CD14-positive monocyte (primary cell): ENCODE measurements at regions not wholly inside any gene's neighbourhood (a gene's known extent, or its start where the extent isn't known, plus 50 kb on each side); places are given as distances from the start of the nearest gene placed in this dataset.
"Not testable (repeated sequence)": the region's sequence is repeated elsewhere in the genome, so short reads cannot be mapped to it uniquely, and the experiment has no call there.

Experiments used
- DNase-seq, 3 donors: peaks; one replicate each; pipeline ENCODE4 v3.0.0-alpha.2; 2011 to 2022
- H2AFZ ChIP-seq: 2 replicates; pipeline ENCODE4 v1.6.0; 2012; ENCODE audit warnings: mild to moderate bottlenecking, low read depth, low read length, inconsistent platforms; ENCODE audit not compliant: insufficient read depth, poor library complexity, severe bottlenecking
- H3K27ac ChIP-seq, 2 donors: 1 replicate in 1 of 2; 2 replicates in 1 of 2; pipeline ENCODE4 v1.5.1; 2012 to 2013; ENCODE audit warnings: low read length in 2 of 2, control low read depth in 1 of 2, inconsistent platforms in 1 of 2, low read depth in 1 of 2, mild to moderate bottlenecking in 1 of 2
- H3K27me3 ChIP-seq, 2 donors: one replicate each; pipeline versions ENCODE4 v1.6.0 to v1.6.1; 2011 to 2013; ENCODE audit warnings: low read length in 2 of 2; ENCODE audit not compliant: control insufficient read depth in 2 of 2, insufficient read depth in 2 of 2
- H3K36me3 ChIP-seq, 2 donors: replicated peaks in 1 of 2; 1 replicate in 1 of 2; 2 replicates in 1 of 2; pipeline versions ENCODE4 v1.5.1 to v1.6.1; 2012 to 2013; ENCODE audit warnings: low read length in 2 of 2, control low read depth in 1 of 2, inconsistent platforms in 1 of 2, mild to moderate bottlenecking in 1 of 2; ENCODE audit not compliant: insufficient read depth in 2 of 2, control insufficient read depth in 1 of 2
- H3K4me1 ChIP-seq, 2 donors: 1 replicate in 1 of 2; 2 replicates in 1 of 2; pipeline versions ENCODE4 v1.5.1 to v1.6.1; 2012 to 2013; ENCODE audit warnings: low read length in 2 of 2, control low read depth in 1 of 2, inconsistent platforms in 1 of 2, mild to moderate bottlenecking in 1 of 2, moderate library complexity in 1 of 2; ENCODE audit not compliant: insufficient read depth in 2 of 2, control insufficient read depth in 1 of 2
- H3K4me2 ChIP-seq: replicated peaks from 2 replicates; pipeline ENCODE3; 2012; ENCODE audit warnings: low read length, moderate library complexity, mild to moderate bottlenecking; ENCODE audit not compliant: poor library complexity, severe bottlenecking; ENCODE audit errors: extremely low read depth
- H3K4me3 ChIP-seq, 3 experiments: fragments of 200-600 bp in 1 of 3; sonication (generic) in 1 of 3; replicated peaks in 1 of 3; 1 replicate in 2 of 3; 2 replicates in 1 of 3; pipeline ENCODE4 v1.5.1; 2011 to 2013; ENCODE audit warnings: low read length in 3 of 3, mild to moderate bottlenecking in 3 of 3, control low read depth in 2 of 3, low read depth in 2 of 3, inconsistent platforms in 1 of 3, moderate library complexity in 1 of 3
- H3K79me2 ChIP-seq: 2 replicates; pipeline ENCODE4 v1.6.0; 2012; ENCODE audit warnings: mild to moderate bottlenecking, control low read depth, inconsistent platforms, low read length, moderate library complexity; ENCODE audit not compliant: insufficient read depth
- H3K9ac ChIP-seq: 2 replicates; pipeline ENCODE4 v1.6.0; 2017; ENCODE audit warnings: low read length, mild to moderate bottlenecking; ENCODE audit not compliant: insufficient read depth, poor library complexity, severe bottlenecking
- H3K9me3 ChIP-seq, 2 donors: replicated peaks in 1 of 2; 1 replicate in 1 of 2; 2 replicates in 1 of 2; pipeline versions ENCODE4 v1.5.1 to v1.6.1; 2012 to 2013; ENCODE audit warnings: low read length in 2 of 2, control low read depth in 1 of 2; ENCODE audit not compliant: control insufficient read depth in 1 of 2, insufficient read depth in 1 of 2
- H4K20me1 ChIP-seq: 2 replicates; pipeline ENCODE4 v1.6.0; 2012; ENCODE audit warnings: mild to moderate bottlenecking, low read length, control low read depth, moderate library complexity; ENCODE audit not compliant: insufficient read depth
- H3K27ac Mint-ChIP-seq, 7 donors: one replicate each; pipeline ENCODE4 v1.8.0; 2020; ENCODE audit warnings: mild to moderate bottlenecking in 7 of 7, mixed read lengths in 7 of 7, moderate library complexity in 6 of 7, inconsistent platforms in 2 of 7
- H3K27me3 Mint-ChIP-seq, 3 donors: one replicate each; pipeline ENCODE4 v1.8.0; 2021 to 2022; ENCODE audit warnings: low read depth in 3 of 3, mild to moderate bottlenecking in 3 of 3, mixed read lengths in 3 of 3, moderate library complexity in 3 of 3, inconsistent platforms in 1 of 3
- H3K36me3 Mint-ChIP-seq, 2 donors: one replicate each; pipeline ENCODE4 v1.8.0; 2020; ENCODE audit warnings: mixed read lengths in 2 of 2, inconsistent platforms in 1 of 2, mild to moderate bottlenecking in 1 of 2
- H3K4me1 Mint-ChIP-seq: one replicate; pipeline ENCODE4 v1.8.0; 2020; ENCODE audit warnings: mild to moderate bottlenecking, mixed read lengths
- H3K4me3 Mint-ChIP-seq, 2 donors: one replicate each; pipeline ENCODE4 v1.8.0; 2020; ENCODE audit warnings: mild to moderate bottlenecking in 2 of 2, mixed read lengths in 2 of 2, moderate library complexity in 1 of 2
- H3K9me3 Mint-ChIP-seq, 7 donors: one replicate each; pipeline ENCODE4 v1.8.0; 2020 to 2022; ENCODE audit warnings: mixed read lengths in 7 of 7, mild to moderate bottlenecking in 6 of 7, moderate library complexity in 6 of 7, inconsistent platforms in 2 of 7
- CTCF ChIP-seq: fragments of 200-600 bp; IDR thresholded peaks from one replicate; pipeline ENCODE4 v1.8.0; 2022; ENCODE audit warnings: antibody characterized with exemption, mild to moderate bottlenecking
- WGBS: methylation state at CpG from one replicate; pipeline ENCODE4 v1.1.5; 2013; ENCODE audit warnings: missing lambda C conversion rate; ENCODE audit not compliant: insufficient coverage; 5-methylcytosine and 5-hydroxymethylcytosine counted together
- intact Hi-C, 2 donors: fragments of 100-400 bp; cut with micrococcal nuclease; formaldehyde crosslinking; loops; one replicate each; pipeline versions ENCODE4 v1.15.0 to v1.15.1; 2023

DNA sequence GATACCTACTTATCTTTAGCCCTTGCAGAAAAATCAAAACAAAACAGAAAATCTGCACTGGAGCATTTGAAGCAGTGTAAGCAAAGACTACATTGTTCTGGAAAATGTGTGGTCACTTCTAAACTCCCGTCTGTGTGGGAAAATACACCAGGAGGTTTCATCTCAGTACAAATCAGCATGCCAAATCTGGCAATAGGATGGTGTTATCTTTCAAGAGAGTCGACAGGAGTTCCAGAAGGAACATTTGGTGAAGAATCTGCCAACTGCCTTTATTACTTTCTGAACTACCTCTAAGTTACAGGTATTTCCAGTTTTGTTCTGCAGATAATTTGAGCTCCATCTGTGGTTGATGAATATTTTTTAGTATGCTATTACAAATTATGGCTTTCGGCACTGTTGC is 1348.0 kb downstream of the RAPGEF2 start:
- Mint-ChIP-seq H3K4me1 (no peaks in the 10 kb centered on the region), H3K27ac (no peak overlapping the region), H3K9me3 (peaks cover 0 to 2% (median 0%) of the 10 kb centered on the region in 7 donors), H3K36me3 (no peaks in the 10 kb centered on the region), H3K27me3 (no peaks in the 10 kb centered on the region), H3K4me3 (no peak overlapping the region)
- Histone ChIP-seq H3K36me3 (no peaks in the 10 kb centered on the region), H2AFZ (no peak overlapping the region), H3K9ac (no peak overlapping the region), H3K4me3 (no peak overlapping the region), H3K27me3 (no peaks in the 10 kb centered on the region), H3K79me2 (no peaks in the 10 kb centered on the region), H3K4me1 (no peaks in the 10 kb centered on the region), H4K20me1 (no peaks in the 10 kb centered on the region), H3K9me3 (no peaks in the 10 kb centered on the region), H3K4me2 (no peak overlapping the region), H3K27ac (no peak overlapping the region)
- DNase-seq: no peak
- 86% methylated on average over 1 of the region's 3 CpGs for WGBS
- no peak for TF ChIP-seq CTCF
- intact Hi-C loops: no loop called here

- H3K27me3 ChIP-seq, H2AFZ ChIP-seq, H3K4me3 ChIP-seq, H3K27me3 Mint-ChIP-seq, H4K20me1 ChIP-seq, H3K4me3 Mint-ChIP-seq, H3K4me2 ChIP-seq, H3K4me1 Mint-ChIP-seq, H3K9ac ChIP-seq, DNase-seq, H3K36me3 ChIP-seq, H3K4me1 ChIP-seq, intact Hi-C loops, H3K79me2 ChIP-seq, H3K27ac ChIP-seq, H3K27ac Mint-ChIP-seq, H3K36me3 Mint-ChIP-seq: not testable (repeated sequence)
- H3K9me3 Mint-ChIP-seq: peaks cover 0 to 25% (median 4%) of the 10 kb centered on the region in 7 donors
- WGBS: 90% methylated on average over 37 of the region's 39 CpGs
- H3K9me3 ChIP-seq: peaks cover 0 to 30% of the 10 kb centered on the region in 2 donors
Observed at GRCh38 chr4:160481696-160482690, 1379.1 kb downstream of the RAPGEF2 start.
